ENCODE measurements at regions not wholly inside any gene's neighbourhood (a gene's known extent, or its start where the extent isn't known, plus 50 kb on each side); places are given as distances from the start of the nearest gene placed in this dataset.
A peak's percentile ranks its signal among the peaks of the same experiment; 100 is the strongest.

GRCh38 chr2:105567996-105568494 is 169.2 kb upstream of the FHL2 start:
- no CpG with 5 or more reads among the region's 17 CpGs for WGBS, 2 donors (ENCODE audit: extremely low coverage in 2 of 2, insufficient read length in 2 of 2, insufficient replicate concordance in 1 of 2)

GRCh38 chr2:105563000-105563719 is 164.3 kb upstream of the FHL2 start:
- no peak overlapping the region for H3K9ac ChIP-seq (ENCODE audit: low read depth, low read length, poor library complexity)
- no peak overlapping the region for H2AFZ ChIP-seq (ENCODE audit: low read length)
- peaks cover 0 to 34% (median 0%) of the 10 kb centered on the region in 3 experiments for H3K27me3 ChIP-seq (ENCODE audit: control insufficient read depth in 3 of 3, insufficient read depth in 3 of 3, low read depth in 1 of 3, low read length in 3 of 3)
- no peak for DNase-seq (ENCODE audit: low spot score)
- no peak overlapping the region for H3K27ac ChIP-seq (replicated peaks; ENCODE audit: low read length)
- no peaks in the 10 kb centered on the region for H3K79me1 ChIP-seq (ENCODE audit: low read depth, low read length)
- no peak overlapping the region for H3K4ac ChIP-seq (ENCODE audit: low read length)
- no peak overlapping the region for H4K91ac ChIP-seq (ENCODE audit: low read depth, low read length, poor library complexity)
- WGBS, 2 donors (ENCODE audit: extremely low coverage in 2 of 2, insufficient read length in 2 of 2, insufficient replicate concordance in 1 of 2): no CpG with 5 or more reads among the region's 8 CpGs
- no peak overlapping the region for H2AK5ac ChIP-seq (ENCODE audit: low read depth, low read length)
- H3K4me2 ChIP-seq (ENCODE audit: insufficient read depth, low read length, poor library complexity, severe bottlenecking): no peak overlapping the region
- H3K18ac ChIP-seq (ENCODE audit: low read length): no peak overlapping the region
- peaks cover 1 to 4% of the 10 kb centered on the region in 2 donors for H3K4me1 ChIP-seq (ENCODE audit: control insufficient read depth in 2 of 2, insufficient read depth in 1 of 2, low read depth in 1 of 2, low read length in 2 of 2)
- H2BK12ac ChIP-seq (ENCODE audit: low read length): no peak overlapping the region
- H3K9me3 ChIP-seq (replicated peaks in 1 of 2; ENCODE audit: control insufficient read depth in 2 of 2, insufficient read depth in 1 of 2, low read depth in 1 of 2, low read length in 2 of 2): no peaks in the 10 kb centered on the region
- H2BK15ac ChIP-seq (ENCODE audit: low read length): no peak overlapping the region
- no peaks in the 10 kb centered on the region for H3K36me3 ChIP-seq (replicated peaks in 1 of 2; ENCODE audit: control insufficient read depth in 2 of 2, insufficient read depth in 2 of 2, low read length in 2 of 2)
- H4K8ac ChIP-seq (ENCODE audit: low read depth, low read length): no peak overlapping the region
- no peak overlapping the region for H3K14ac ChIP-seq (ENCODE audit: low read length)
- no peak overlapping the region for H2BK5ac ChIP-seq (ENCODE audit: low read length)
- no peak overlapping the region for H2BK120ac ChIP-seq (ENCODE audit: low read depth, low read length)
- no peak overlapping the region for H3K4me3 ChIP-seq (ENCODE audit: low read length in 2 of 2)
- no peak overlapping the region for H3K23ac ChIP-seq (ENCODE audit: low read depth, low read length, poor library complexity)

More at GRCh38 chr2:105567996-105568494, 169.2 kb upstream of the FHL2 start:
- Histone ChIP-seq H3K4me2 (ENCODE audit: insufficient read depth, low read length, poor library complexity, severe bottlenecking) (no peak overlapping the region), H3K9me3 (replicated peaks in 1 of 2; ENCODE audit: control insufficient read depth in 2 of 2, insufficient read depth in 1 of 2, low read depth in 1 of 2, low read length in 2 of 2) (no peaks in the 10 kb centered on the region), H3K27ac (replicated peaks; ENCODE audit: low read length) (no peak overlapping the region), H3K9ac (ENCODE audit: low read depth, low read length, poor library complexity) (no peak overlapping the region), H2BK12ac (ENCODE audit: low read length) (no peak overlapping the region), H2AK5ac (ENCODE audit: low read depth, low read length) (no peak overlapping the region), H3K4me3 (ENCODE audit: low read length in 2 of 2) (no peak overlapping the region), H4K91ac (ENCODE audit: low read depth, low read length, poor library complexity) (no peak overlapping the region), H3K27me3 (ENCODE audit: control insufficient read depth in 3 of 3, insufficient read depth in 3 of 3, low read depth in 1 of 3, low read length in 3 of 3) (peaks cover 0 to 24% (median 0%) of the 10 kb centered on the region in 3 experiments), H4K8ac (ENCODE audit: low read depth, low read length) (no peak overlapping the region), H3K36me3 (replicated peaks in 1 of 2; ENCODE audit: control insufficient read depth in 2 of 2, insufficient read depth in 2 of 2, low read length in 2 of 2) (no peaks in the 10 kb centered on the region), H3K23ac (ENCODE audit: low read depth, low read length, poor library complexity) (no peak overlapping the region), H3K79me1 (ENCODE audit: low read depth, low read length) (no peaks in the 10 kb centered on the region), H3K4ac (ENCODE audit: low read length) (no peak overlapping the region), H2BK120ac (ENCODE audit: low read depth, low read length) (no peak overlapping the region), H3K4me1 (ENCODE audit: control insufficient read depth in 2 of 2, insufficient read depth in 1 of 2, low read depth in 1 of 2, low read length in 2 of 2) (peaks cover 1 to 4% of the 10 kb centered on the region in 2 donors), H2BK15ac (ENCODE audit: low read length) (no peak overlapping the region), H3K14ac (ENCODE audit: low read length) (no peak overlapping the region), H2AFZ (ENCODE audit: low read length) (no peak overlapping the region), H3K18ac (ENCODE audit: low read length) (no peak overlapping the region), H2BK5ac (ENCODE audit: low read length) (no peak overlapping the region)
- no peak for DNase-seq (ENCODE audit: low spot score)

- Histone ChIP-seq H2AFZ (ENCODE audit: low read length) (no peak overlapping the region), H3K18ac (ENCODE audit: low read length) (peak overlapping the region; percentile 31), H3K27ac (replicated peaks; ENCODE audit: low read length) (no peak overlapping the region), H3K9ac (ENCODE audit: low read depth, low read length, poor library complexity) (no peak overlapping the region), H4K91ac (ENCODE audit: low read depth, low read length, poor library complexity) (no peak overlapping the region), H3K9me3 (replicated peaks in 1 of 2; ENCODE audit: control insufficient read depth in 2 of 2, insufficient read depth in 1 of 2, low read depth in 1 of 2, low read length in 2 of 2) (no peaks in the 10 kb centered on the region), H2BK15ac (ENCODE audit: low read length) (no peak overlapping the region), H2AK5ac (ENCODE audit: low read depth, low read length) (no peak overlapping the region), H4K8ac (ENCODE audit: low read depth, low read length) (no peak overlapping the region), H3K79me1 (ENCODE audit: low read depth, low read length) (no peaks in the 10 kb centered on the region), H3K36me3 (replicated peaks in 1 of 2; ENCODE audit: control insufficient read depth in 2 of 2, insufficient read depth in 2 of 2, low read length in 2 of 2) (no peaks in the 10 kb centered on the region), H2BK5ac (ENCODE audit: low read length) (no peak overlapping the region), H2BK12ac (ENCODE audit: low read length) (peak overlapping the region; percentile 14), H3K27me3 (ENCODE audit: control insufficient read depth in 3 of 3, insufficient read depth in 3 of 3, low read depth in 1 of 3, low read length in 3 of 3) (peaks cover 0 to 41% (median 0%) of the 10 kb centered on the region in 3 experiments), H3K4me2 (ENCODE audit: insufficient read depth, low read length, poor library complexity, severe bottlenecking) (no peak overlapping the region), H3K23ac (ENCODE audit: low read depth, low read length, poor library complexity) (no peak overlapping the region), H3K14ac (ENCODE audit: low read length) (no peak overlapping the region), H2BK120ac (ENCODE audit: low read depth, low read length) (no peak overlapping the region), H3K4ac (ENCODE audit: low read length) (no peak overlapping the region), H3K4me1 (ENCODE audit: control insufficient read depth in 2 of 2, insufficient read depth in 1 of 2, low read depth in 1 of 2, low read length in 2 of 2) (no peaks in the 10 kb centered on the region), H3K4me3 (ENCODE audit: low read length in 2 of 2) (no peak overlapping the region)
- WGBS, 2 donors (ENCODE audit: extremely low coverage in 2 of 2, insufficient read length in 2 of 2, insufficient replicate concordance in 1 of 2): no CpG with 5 or more reads among the region's 9 CpGs
- no peak for DNase-seq (ENCODE audit: low spot score)
Observed at GRCh38 chr2:105561401-105561800, 162.6 kb upstream of the FHL2 start.

DNA sequence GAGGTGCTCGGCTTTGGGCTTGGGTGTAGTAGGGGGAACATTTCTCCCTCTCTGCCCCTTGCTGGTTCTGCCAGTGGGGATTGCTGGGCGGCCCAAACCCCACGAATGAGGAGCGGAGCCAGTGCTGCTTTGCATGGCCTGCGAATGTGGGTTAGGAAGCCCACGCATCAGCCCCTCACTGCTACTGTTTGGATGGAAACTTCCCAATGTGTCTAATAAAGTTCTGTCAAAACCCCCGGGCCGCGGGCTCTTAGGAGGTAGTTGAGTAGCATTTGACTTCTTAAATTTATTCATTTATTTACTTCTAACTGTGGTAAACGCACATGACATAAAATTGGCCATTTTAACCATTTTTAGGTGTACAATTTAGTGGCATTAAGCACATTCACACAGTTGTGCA is 161.3 kb upstream of the FHL2 start:
- H3K14ac ChIP-seq (ENCODE audit: low read length): no peak overlapping the region
- H3K79me1 ChIP-seq (ENCODE audit: low read depth, low read length): no peaks in the 10 kb centered on the region
- H3K9me3 ChIP-seq (replicated peaks in 1 of 2; ENCODE audit: control insufficient read depth in 2 of 2, insufficient read depth in 1 of 2, low read depth in 1 of 2, low read length in 2 of 2): no peaks in the 10 kb centered on the region
- no peak overlapping the region for H3K27ac ChIP-seq (replicated peaks; ENCODE audit: low read length)
- H2BK12ac ChIP-seq (ENCODE audit: low read length): no peak overlapping the region
- H2BK120ac ChIP-seq (ENCODE audit: low read depth, low read length): no peak overlapping the region
- no peak overlapping the region for H3K4ac ChIP-seq (ENCODE audit: low read length)
- peaks cover 0 to 48% (median 0%) of the 10 kb centered on the region in 3 experiments for H3K27me3 ChIP-seq (ENCODE audit: control insufficient read depth in 3 of 3, insufficient read depth in 3 of 3, low read depth in 1 of 3, low read length in 3 of 3)
- no peak for DNase-seq (ENCODE audit: low spot score)
- H2BK5ac ChIP-seq (ENCODE audit: low read length): no peak overlapping the region
- H3K36me3 ChIP-seq (replicated peaks in 1 of 2; ENCODE audit: control insufficient read depth in 2 of 2, insufficient read depth in 2 of 2, low read length in 2 of 2): no peaks in the 10 kb centered on the region
- no peak overlapping the region for H3K4me2 ChIP-seq (ENCODE audit: insufficient read depth, low read length, poor library complexity, severe bottlenecking)
- no peak overlapping the region for H3K9ac ChIP-seq (ENCODE audit: low read depth, low read length, poor library complexity)
- no peak overlapping the region for H2AFZ ChIP-seq (ENCODE audit: low read length)
- no peaks in the 10 kb centered on the region for H3K4me1 ChIP-seq (ENCODE audit: control insufficient read depth in 2 of 2, insufficient read depth in 1 of 2, low read depth in 1 of 2, low read length in 2 of 2)
- H4K8ac ChIP-seq (ENCODE audit: low read depth, low read length): no peak overlapping the region
- no peak overlapping the region for H3K18ac ChIP-seq (ENCODE audit: low read length)
- no peak overlapping the region for H2AK5ac ChIP-seq (ENCODE audit: low read depth, low read length)
- WGBS, 2 donors (ENCODE audit: extremely low coverage in 2 of 2, insufficient read length in 2 of 2, insufficient replicate concordance in 1 of 2): no CpG with 5 or more reads among the region's 10 CpGs
- H4K91ac ChIP-seq (ENCODE audit: low read depth, low read length, poor library complexity): no peak overlapping the region
- H2BK15ac ChIP-seq (ENCODE audit: low read length): no peak overlapping the region
- no peak overlapping the region for H3K4me3 ChIP-seq (ENCODE audit: low read length in 2 of 2)
- H3K23ac ChIP-seq (ENCODE audit: low read depth, low read length, poor library complexity): no peak overlapping the region
